ENCODE measurements at regions not wholly inside any gene's neighbourhood (a gene's known extent, or its start where the extent isn't known, plus 50 kb on each side); places are given as distances from the start of the nearest gene placed in this dataset.
A peak's percentile ranks its signal among the peaks of the same experiment; 100 is the strongest.

DNA sequence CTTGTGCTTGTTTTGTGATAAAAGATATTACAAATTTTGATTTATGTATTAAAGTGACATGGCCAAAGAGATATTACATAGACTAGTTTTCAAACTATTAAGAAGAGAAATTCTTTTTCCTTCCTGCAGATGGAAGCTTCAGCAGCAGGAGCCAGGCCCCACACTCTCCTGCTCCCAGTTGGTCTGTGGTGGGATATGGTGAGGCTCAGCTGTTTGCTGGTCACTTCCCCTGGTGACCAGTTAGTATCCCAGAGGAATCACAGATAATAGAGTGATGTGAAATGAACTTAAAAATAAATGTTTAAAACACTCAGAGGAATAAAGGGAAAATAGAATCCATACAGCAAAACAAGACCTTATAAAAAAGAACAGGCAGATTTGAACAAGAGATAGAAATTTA, 154.7 kb downstream of the KTN1 start:
- TF ChIP-seq, protein P1, sequence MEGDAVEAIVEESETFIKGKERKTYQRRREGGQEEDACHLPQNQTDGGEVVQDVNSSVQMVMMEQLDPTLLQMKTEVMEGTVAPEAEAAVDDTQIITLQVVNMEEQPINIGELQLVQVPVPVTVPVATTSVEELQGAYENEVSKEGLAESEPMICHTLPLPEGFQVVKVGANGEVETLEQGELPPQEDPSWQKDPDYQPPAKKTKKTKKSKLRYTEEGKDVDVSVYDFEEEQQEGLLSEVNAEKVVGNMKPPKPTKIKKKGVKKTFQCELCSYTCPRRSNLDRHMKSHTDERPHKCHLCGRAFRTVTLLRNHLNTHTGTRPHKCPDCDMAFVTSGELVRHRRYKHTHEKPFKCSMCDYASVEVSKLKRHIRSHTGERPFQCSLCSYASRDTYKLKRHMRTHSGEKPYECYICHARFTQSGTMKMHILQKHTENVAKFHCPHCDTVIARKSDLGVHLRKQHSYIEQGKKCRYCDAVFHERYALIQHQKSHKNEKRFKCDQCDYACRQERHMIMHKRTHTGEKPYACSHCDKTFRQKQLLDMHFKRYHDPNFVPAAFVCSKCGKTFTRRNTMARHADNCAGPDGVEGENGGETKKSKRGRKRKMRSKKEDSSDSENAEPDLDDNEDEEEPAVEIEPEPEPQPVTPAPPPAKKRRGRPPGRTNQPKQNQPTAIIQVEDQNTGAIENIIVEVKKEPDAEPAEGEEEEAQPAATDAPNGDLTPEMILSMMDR (conservative IDR thresholded peaks at IDR 0.05): no peak
- no peak for TF ChIP-seq ZFX (IDR thresholded peaks at IDR 0.05)

GRCh38 chr14:55739967-55740648, 160.1 kb downstream of the KTN1 start:
- TF ChIP-seq ZFX (IDR thresholded peaks at IDR 0.05): no peak
- peak overlapping the region; percentile 81 for H3K27ac ChIP-seq

More for the DNA sequence above, 154.7 kb downstream of the KTN1 start:
- H3K27ac ChIP-seq: no peak overlapping the region

- TF ChIP-seq, protein P1 (conservative IDR thresholded peaks at IDR 0.05): no peak
- TF ChIP-seq ZFX (IDR thresholded peaks at IDR 0.05): no peak
Measured at GRCh38 chr14:55740649-55740989, 160.6 kb downstream of the KTN1 start.

DNA sequence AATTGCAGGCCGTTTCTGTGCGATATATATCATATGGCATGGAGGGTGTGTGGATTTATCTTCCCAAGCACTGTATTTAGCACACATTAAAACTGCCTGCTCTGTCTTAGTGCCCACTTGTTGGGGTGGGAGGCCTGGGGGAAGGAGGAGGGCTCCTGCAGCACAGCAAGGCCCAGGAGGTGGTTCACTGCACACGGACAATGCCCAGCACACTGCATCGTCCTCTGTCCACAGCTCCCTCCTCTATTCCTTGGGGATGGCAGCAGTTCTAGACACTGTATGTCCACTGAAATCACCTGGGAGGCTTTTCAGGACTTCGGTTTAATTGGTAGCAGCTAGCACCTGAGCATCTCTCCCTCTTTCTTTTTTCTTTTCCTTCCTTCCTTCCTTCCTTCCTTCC, 161.2 kb downstream of the KTN1 start:
- peak overlapping the region; percentile 81 for H3K27ac ChIP-seq
- TF ChIP-seq ZFX (IDR thresholded peaks at IDR 0.05): no peak
- TF ChIP-seq, protein P1 (conservative IDR thresholded peaks at IDR 0.05): no peak

More at GRCh38 chr14:55740649-55740989, 160.6 kb downstream of the KTN1 start:
- peak overlapping the region; percentile 81 for H3K27ac ChIP-seq

GRCh38 chr14:55743551-55743950, 163.5 kb downstream of the KTN1 start:
- TF ChIP-seq, protein P1 (conservative IDR thresholded peaks at IDR 0.05): no peak
- no peak for TF ChIP-seq ZFX (IDR thresholded peaks at IDR 0.05)
- H3K27ac ChIP-seq: no peak overlapping the region

GRCh38 chr14:55744321-55744720, 164.3 kb downstream of the KTN1 start:
- H3K27ac ChIP-seq: no peak overlapping the region
- TF ChIP-seq, protein P1 (conservative IDR thresholded peaks at IDR 0.05): no peak
- no peak for TF ChIP-seq ZFX (IDR thresholded peaks at IDR 0.05)

GRCh38 chr14:55745906-55746305, 165.9 kb downstream of the KTN1 start:
- TF ChIP-seq, protein P1 (conservative IDR thresholded peaks at IDR 0.05): no peak
- no peak for TF ChIP-seq ZFX (IDR thresholded peaks at IDR 0.05)
- no peak overlapping the region for H3K27ac ChIP-seq

DNA sequence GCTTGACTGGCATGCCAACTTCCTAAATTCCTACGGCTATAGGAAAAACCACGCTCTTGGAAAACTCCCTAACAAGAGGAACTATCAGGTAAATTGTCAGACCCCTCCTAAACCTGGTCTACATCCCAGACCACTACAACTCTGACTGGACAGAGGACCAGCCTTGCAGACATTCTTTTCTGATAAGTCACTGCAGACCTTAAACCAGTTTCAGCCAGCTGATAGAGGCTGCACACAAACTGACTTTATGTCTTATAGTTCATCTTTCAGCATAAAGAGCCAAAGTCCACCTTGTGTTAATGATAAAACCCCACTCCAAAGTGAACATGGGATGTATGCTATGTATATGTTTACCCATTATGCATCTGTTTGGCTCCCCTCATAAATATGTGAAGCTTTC, 166.6 kb downstream of the KTN1 start:
- no peak overlapping the region for H3K27ac ChIP-seq
- no peak for TF ChIP-seq ZFX (IDR thresholded peaks at IDR 0.05)
- TF ChIP-seq, protein P1 (conservative IDR thresholded peaks at IDR 0.05): no peak
